H9 (cell line): ENCODE measurements at regions not wholly inside any gene's neighbourhood (a gene's known extent, or its start where the extent isn't known, plus 50 kb on each side); places are given as distances from the start of the nearest gene placed in this dataset.

Source experiments
- DNase-seq: peaks from one replicate; pipeline ENCODE4 v3.0.0-alpha.2; 2017
- H2AFZ ChIP-seq: one replicate; pipeline ENCODE4 v1.6.1; 2013; ENCODE audit warnings: mild to moderate bottlenecking, low read length, control low read depth, moderate library complexity
- H2AK5ac ChIP-seq: 2 replicates; pipeline ENCODE4 v1.6.1; 2013; ENCODE audit warnings: low read length, control low read depth, mixed read lengths; ENCODE audit not compliant: insufficient read length
- H2BK120ac ChIP-seq: one replicate; pipeline ENCODE4 v1.6.1; 2013; ENCODE audit warnings: low read depth, mild to moderate bottlenecking, low read length, control low read depth, inconsistent platforms; ENCODE audit not compliant: poor library complexity, severe bottlenecking
- H2BK12ac ChIP-seq: 2 replicates; pipeline ENCODE4 v1.6.1; 2013; ENCODE audit warnings: low read length, control low read depth, mixed read lengths, low read depth; ENCODE audit not compliant: insufficient read length
- H2BK15ac ChIP-seq: 2 replicates; pipeline ENCODE4 v1.6.1; 2013; ENCODE audit warnings: low read depth, low read length, control low read depth
- H2BK20ac ChIP-seq: one replicate; pipeline ENCODE4 v1.6.1; 2013; ENCODE audit warnings: low read depth, mild to moderate bottlenecking, low read length, control low read depth, inconsistent platforms; ENCODE audit not compliant: poor library complexity, severe bottlenecking
- H2BK5ac ChIP-seq: 2 replicates; pipeline ENCODE4 v1.6.1; 2013; ENCODE audit warnings: low read length, control low read depth, mixed read lengths; ENCODE audit not compliant: insufficient read length
- H3K14ac ChIP-seq: 2 replicates; pipeline ENCODE4 v1.6.1; 2013; ENCODE audit warnings: low read length, control low read depth; ENCODE audit not compliant: insufficient read depth
- H3K18ac ChIP-seq: 2 replicates; pipeline ENCODE4 v1.6.1; 2013; ENCODE audit warnings: low read depth, mild to moderate bottlenecking, mixed read lengths, low read length, control low read depth; ENCODE audit not compliant: insufficient read length
- H3K23ac ChIP-seq: 2 replicates; pipeline ENCODE4 v1.6.1; 2013; ENCODE audit warnings: low read length, control low read depth, mixed read lengths, low read depth; ENCODE audit not compliant: insufficient read length
- H3K23me2 ChIP-seq: 2 replicates; pipeline ENCODE4 v1.6.1; 2013; ENCODE audit warnings: low read depth, mild to moderate bottlenecking, mixed read lengths, low read length, control low read depth; ENCODE audit not compliant: insufficient read length, poor library complexity, severe bottlenecking
- H3K27ac ChIP-seq: 2 replicates; pipeline ENCODE4 v1.5.1; 2013; ENCODE audit warnings: low read length, control low read depth, mixed read lengths, low read depth; ENCODE audit not compliant: insufficient read length
- H3K27me3 ChIP-seq: 2 replicates; pipeline ENCODE4 v1.6.1; 2013; ENCODE audit warnings: low read length, control low read depth, inconsistent platforms; ENCODE audit not compliant: insufficient read depth
- H3K4ac ChIP-seq: 2 replicates; pipeline ENCODE4 v1.6.1; 2013; ENCODE audit warnings: low read depth, mild to moderate bottlenecking, control low read depth, inconsistent platforms, low read length, moderate library complexity
- H3K4me1 ChIP-seq: 2 replicates; pipeline ENCODE4 v1.6.1; 2013; ENCODE audit warnings: low read length, control low read depth, inconsistent platforms; ENCODE audit not compliant: insufficient read depth
- H3K4me2 ChIP-seq: 2 replicates; pipeline ENCODE4 v1.6.1; 2013; ENCODE audit warnings: low read length, control low read depth, mixed read lengths; ENCODE audit not compliant: insufficient read length, insufficient read depth
- H3K56ac ChIP-seq: 2 replicates; pipeline ENCODE4 v1.6.1; 2013; ENCODE audit warnings: low read depth, mild to moderate bottlenecking, mixed read lengths, low read length, control low read depth; ENCODE audit not compliant: insufficient read length
- H3K79me1 ChIP-seq: 2 replicates; pipeline ENCODE4 v1.6.1; 2013; ENCODE audit warnings: low read depth, mild to moderate bottlenecking, moderate library complexity, low read length, control low read depth, inconsistent platforms; ENCODE audit not compliant: insufficient read depth, poor library complexity, severe bottlenecking
- H3K79me2 ChIP-seq: 2 replicates; pipeline ENCODE4 v1.6.1; 2013; ENCODE audit warnings: low read length, control low read depth, inconsistent platforms; ENCODE audit not compliant: insufficient read depth
- H3K9ac ChIP-seq: 2 replicates; pipeline ENCODE4 v1.6.1; 2013; ENCODE audit warnings: low read length, control low read depth, mixed read lengths; ENCODE audit not compliant: insufficient read length; ENCODE audit errors: extremely low read depth
- H3K9me3 ChIP-seq: one replicate; pipeline ENCODE4 v1.6.1; 2013; ENCODE audit warnings: low read depth, low read length, inconsistent platforms; ENCODE audit not compliant: control insufficient read depth
- H3T11ph ChIP-seq: one replicate; pipeline ENCODE4 v1.6.1; 2013; ENCODE audit warnings: mild to moderate bottlenecking, low read length, control low read depth, inconsistent platforms
- H4K20me1 ChIP-seq: one replicate; pipeline ENCODE4 v1.6.1; 2013; ENCODE audit not compliant: control insufficient read depth, insufficient read length, insufficient read depth
- H4K5ac ChIP-seq: 2 replicates; pipeline ENCODE4 v1.6.1; 2013; ENCODE audit warnings: low read depth, mild to moderate bottlenecking, mixed read lengths, low read length, control low read depth; ENCODE audit not compliant: insufficient read length
- H4K8ac ChIP-seq: replicated peaks from 2 replicates; pipeline ENCODE4 v1.6.1; 2013; ENCODE audit warnings: low read length, control low read depth, mixed read lengths, low read depth; ENCODE audit not compliant: insufficient read length
- H4K91ac ChIP-seq: 2 replicates; pipeline ENCODE4 v1.6.1; 2013; ENCODE audit warnings: low read depth, mild to moderate bottlenecking, moderate library complexity, mixed read lengths, low read length, control low read depth; ENCODE audit not compliant: insufficient read length
- H3K27ac Mint-ChIP-seq, 3 experiments: 2 replicates in 2 of 3; 3 replicates in 1 of 3; pipeline ENCODE4 v1.8.0; 2020 to 2021; ENCODE audit warnings: mixed read lengths in 3 of 3, mild to moderate bottlenecking in 1 of 3, moderate library complexity in 1 of 3
- H3K27me3 Mint-ChIP-seq: 2 replicates; pipeline ENCODE4 v1.8.0; 2021; ENCODE audit warnings: low read depth, mild to moderate bottlenecking, moderate library complexity, mixed read lengths
- H3K36me3 Mint-ChIP-seq, 3 experiments: 2 replicates in 2 of 3; 3 replicates in 1 of 3; pipeline ENCODE4 v1.8.0; 2020 to 2021; ENCODE audit warnings: low read depth in 3 of 3, mixed read lengths in 3 of 3; ENCODE audit not compliant: insufficient read depth in 1 of 3
- H3K4me1 Mint-ChIP-seq, 2 experiments: 2 replicates each; pipeline ENCODE4 v1.8.0; 2020; ENCODE audit warnings: mixed read lengths in 2 of 2
- H3K4me3 Mint-ChIP-seq, 2 experiments: 2 replicates in 1 of 2; 3 replicates in 1 of 2; pipeline ENCODE4 v1.8.0; 2020 to 2021; ENCODE audit warnings: mild to moderate bottlenecking in 2 of 2, mixed read lengths in 2 of 2, moderate library complexity in 1 of 2
- H3K9me3 Mint-ChIP-seq, 2 experiments: 2 replicates in 1 of 2; 3 replicates in 1 of 2; pipeline ENCODE4 v1.8.0; 2020; ENCODE audit warnings: mild to moderate bottlenecking in 2 of 2, mixed read lengths in 2 of 2, moderate library complexity in 1 of 2
- WGBS: extraction: QIAGEN DNeasy Blood & Tissue Kit; methylation state at CpG from one replicate; pipeline ENCODE4 v1.1.7; 2013; ENCODE audit warnings: missing lambda C conversion rate, low lambda C conversion rate, mixed read lengths; ENCODE audit not compliant: insufficient read length; ENCODE audit errors: extremely low coverage; 5-methylcytosine and 5-hydroxymethylcytosine counted together
- TF ChIP-seq, protein P1 (sequence below): fragments of 200-600 bp; sonication (generic); conservative IDR thresholded peaks from 3 replicates; pipeline ENCODE4 v1.8.0; 2021; ENCODE audit warnings: antibody characterized with exemption, mild to moderate bottlenecking

DNA sequence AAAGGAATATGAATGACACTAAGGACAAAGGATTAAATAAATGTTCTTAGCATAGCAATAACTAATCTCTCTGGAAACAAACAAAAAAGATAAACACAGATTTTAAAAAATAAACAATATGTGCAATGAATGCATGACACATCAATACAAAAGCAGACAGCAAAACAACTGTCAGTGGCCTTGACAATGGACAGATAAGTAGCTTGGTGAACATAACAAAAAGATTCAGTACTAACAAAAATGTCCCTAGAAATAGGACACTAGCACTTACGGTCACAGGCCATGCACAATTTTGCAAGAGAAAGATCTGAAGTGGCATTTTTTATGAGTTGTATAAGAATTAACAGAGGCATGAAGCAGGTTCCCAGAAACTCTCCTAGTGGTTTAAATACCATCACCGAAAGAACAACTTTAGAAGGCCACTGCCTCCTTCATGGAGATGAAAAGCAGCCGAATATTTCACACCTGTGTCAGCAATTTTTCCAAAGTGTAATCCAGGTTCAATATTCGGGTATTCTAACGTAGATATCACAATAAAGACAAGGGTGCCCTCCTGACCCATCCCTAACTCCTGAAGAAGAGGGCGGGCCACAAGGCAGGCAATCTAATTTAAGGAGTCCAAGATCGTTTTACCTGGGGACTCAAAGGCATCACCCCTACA, 231.3 kb upstream of the MKLN1 start:
- Histone ChIP-seq H2BK5ac (no peak overlapping the region), H3K56ac (no peak overlapping the region), H3K18ac (no peak overlapping the region), H2AK5ac (no peak overlapping the region), H3K14ac (no peak overlapping the region), H4K5ac (no peak overlapping the region), H3K27ac (no peak overlapping the region), H3K79me1 (peaks cover 7% of the 10 kb centered on the region), H3T11ph (no peak overlapping the region), H2BK12ac (no peak overlapping the region), H3K9me3 (no peaks in the 10 kb centered on the region), H2BK120ac (no peak overlapping the region), H2AFZ (no peak overlapping the region), H4K8ac (no peak overlapping the region), H3K23me2 (no peaks in the 10 kb centered on the region), H3K4ac (no peak overlapping the region), H3K4me1 (peaks cover 9% of the 10 kb centered on the region), H3K27me3 (no peaks in the 10 kb centered on the region), H3K9ac (no peak overlapping the region), H4K91ac (no peak overlapping the region), H3K23ac (no peak overlapping the region), H3K79me2 (peaks cover 4% of the 10 kb centered on the region; the same call in 1 of the 2 replicates), H2BK15ac (no peak overlapping the region), H4K20me1 (no peaks in the 10 kb centered on the region), H3K4me2 (no peak overlapping the region), H2BK20ac (no peak overlapping the region)
- no CpG with 5 or more reads among the region's 7 CpGs for WGBS
- H3K4me3 Mint-ChIP-seq = no peak overlapping the region
- peaks cover 0 to under 1% (median 0%) of the 10 kb centered on the region in 3 experiments; a peak in 2 of 7 replicates for H3K36me3 Mint-ChIP-seq
- H3K27me3 Mint-ChIP-seq = no peaks in the 10 kb centered on the region
- TF ChIP-seq, protein P1, sequence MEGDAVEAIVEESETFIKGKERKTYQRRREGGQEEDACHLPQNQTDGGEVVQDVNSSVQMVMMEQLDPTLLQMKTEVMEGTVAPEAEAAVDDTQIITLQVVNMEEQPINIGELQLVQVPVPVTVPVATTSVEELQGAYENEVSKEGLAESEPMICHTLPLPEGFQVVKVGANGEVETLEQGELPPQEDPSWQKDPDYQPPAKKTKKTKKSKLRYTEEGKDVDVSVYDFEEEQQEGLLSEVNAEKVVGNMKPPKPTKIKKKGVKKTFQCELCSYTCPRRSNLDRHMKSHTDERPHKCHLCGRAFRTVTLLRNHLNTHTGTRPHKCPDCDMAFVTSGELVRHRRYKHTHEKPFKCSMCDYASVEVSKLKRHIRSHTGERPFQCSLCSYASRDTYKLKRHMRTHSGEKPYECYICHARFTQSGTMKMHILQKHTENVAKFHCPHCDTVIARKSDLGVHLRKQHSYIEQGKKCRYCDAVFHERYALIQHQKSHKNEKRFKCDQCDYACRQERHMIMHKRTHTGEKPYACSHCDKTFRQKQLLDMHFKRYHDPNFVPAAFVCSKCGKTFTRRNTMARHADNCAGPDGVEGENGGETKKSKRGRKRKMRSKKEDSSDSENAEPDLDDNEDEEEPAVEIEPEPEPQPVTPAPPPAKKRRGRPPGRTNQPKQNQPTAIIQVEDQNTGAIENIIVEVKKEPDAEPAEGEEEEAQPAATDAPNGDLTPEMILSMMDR = no peak
- no peaks in the 10 kb centered on the region for H3K9me3 Mint-ChIP-seq
- DNase-seq = no peak
- H3K4me1 Mint-ChIP-seq = peaks cover 38 to 40% of the 10 kb centered on the region in 2 experiments
- H3K27ac Mint-ChIP-seq = no peak overlapping the region
